Right kidney (tissue), 1 donor: ENCODE measurements at regions not wholly inside any gene's neighbourhood (a gene's known extent, or its start where the extent isn't known, plus 50 kb on each side); places are given as distances from the start of the nearest gene placed in this dataset.

Experiments
- DNase-seq: peaks from one replicate; pipeline ENCODE4 v3.0.0-alpha.2; 2016

- DNase-seq: no peak
Measured at GRCh38 chr3:69568458-69568857, 170.8 kb upstream of the MITF start.

GRCh38 chr3:69567710-69568052, 171.6 kb upstream of the MITF start:
- no peak for DNase-seq

- no peak for DNase-seq
Measured at GRCh38 chr3:69567023-69567709, 172.1 kb upstream of the MITF start.

- no peak for DNase-seq
Measured at GRCh38 chr3:69566275-69566674, 173.0 kb upstream of the MITF start.

- DNase-seq: no peak
Measured at GRCh38 chr3:69565316-69565715, 173.9 kb upstream of the MITF start.

GRCh38 chr3:69563981-69564380, 175.3 kb upstream of the MITF start:
- DNase-seq: no peak

- DNase-seq: no peak
Measured at GRCh38 chr3:69563151-69563550, 176.1 kb upstream of the MITF start.

GRCh38 chr3:69562020-69562419, 176.1 kb upstream of the FRMD4B start:
- no peak for DNase-seq

- no peak for DNase-seq
Measured at GRCh38 chr3:69560818-69561217, 174.9 kb upstream of the FRMD4B start.

- no peak for DNase-seq
Measured at GRCh38 chr3:69560116-69560515, 174.2 kb upstream of the FRMD4B start.

- DNase-seq: no peak
Measured at GRCh38 chr3:69558912-69559311, 173.0 kb upstream of the FRMD4B start.

GRCh38 chr3:69554576-69554975, 168.7 kb upstream of the FRMD4B start:
- no peak for DNase-seq

- DNase-seq: no peak
Measured at GRCh38 chr3:69553888-69554287, 168.0 kb upstream of the FRMD4B start.

GRCh38 chr3:69547461-69547880, 161.6 kb upstream of the FRMD4B start:
- no peak for DNase-seq

GRCh38 chr3:69542805-69543429, 157.0 kb upstream of the FRMD4B start:
- no peak for DNase-seq

GRCh38 chr3:69542089-69542804, 156.4 kb upstream of the FRMD4B start:
- peak; percentile 87 for DNase-seq

- DNase-seq: no peak
Measured at GRCh38 chr3:69541711-69542088, 155.8 kb upstream of the FRMD4B start.

- peak; percentile 59 for DNase-seq
Measured at GRCh38 chr3:69540706-69541581, 155.1 kb upstream of the FRMD4B start.

GRCh38 chr3:69539134-69539533, 153.2 kb upstream of the FRMD4B start:
- DNase-seq: no peak

GRCh38 chr3:69538281-69538680, 152.4 kb upstream of the FRMD4B start:
- DNase-seq: no peak

GRCh38 chr3:69536306-69537020, 150.6 kb upstream of the FRMD4B start:
- no peak for DNase-seq

- no peak for DNase-seq
Measured at GRCh38 chr3:69535613-69536012, 149.7 kb upstream of the FRMD4B start.
